H9 (cell line): ENCODE measurements at regions not wholly inside any gene's neighbourhood (a gene's known extent, or its start where the extent isn't known, plus 50 kb on each side); places are given as distances from the start of the nearest gene placed in this dataset.

Experiments used
- DNase-seq: peaks from one replicate; pipeline ENCODE4 v3.0.0-alpha.2; 2017
- H2AFZ ChIP-seq: one replicate; pipeline ENCODE4 v1.6.1; 2013; ENCODE audit warnings: mild to moderate bottlenecking, low read length, control low read depth, moderate library complexity
- H2AK5ac ChIP-seq: 2 replicates; pipeline ENCODE4 v1.6.1; 2013; ENCODE audit warnings: low read length, control low read depth, mixed read lengths; ENCODE audit not compliant: insufficient read length
- H2BK120ac ChIP-seq: one replicate; pipeline ENCODE4 v1.6.1; 2013; ENCODE audit warnings: low read depth, mild to moderate bottlenecking, low read length, control low read depth, inconsistent platforms; ENCODE audit not compliant: poor library complexity, severe bottlenecking
- H2BK12ac ChIP-seq: 2 replicates; pipeline ENCODE4 v1.6.1; 2013; ENCODE audit warnings: low read length, control low read depth, mixed read lengths, low read depth; ENCODE audit not compliant: insufficient read length
- H2BK15ac ChIP-seq: 2 replicates; pipeline ENCODE4 v1.6.1; 2013; ENCODE audit warnings: low read depth, low read length, control low read depth
- H2BK20ac ChIP-seq: one replicate; pipeline ENCODE4 v1.6.1; 2013; ENCODE audit warnings: low read depth, mild to moderate bottlenecking, low read length, control low read depth, inconsistent platforms; ENCODE audit not compliant: poor library complexity, severe bottlenecking
- H2BK5ac ChIP-seq: 2 replicates; pipeline ENCODE4 v1.6.1; 2013; ENCODE audit warnings: low read length, control low read depth, mixed read lengths; ENCODE audit not compliant: insufficient read length
- H3K14ac ChIP-seq: 2 replicates; pipeline ENCODE4 v1.6.1; 2013; ENCODE audit warnings: low read length, control low read depth; ENCODE audit not compliant: insufficient read depth
- H3K18ac ChIP-seq: 2 replicates; pipeline ENCODE4 v1.6.1; 2013; ENCODE audit warnings: low read depth, mild to moderate bottlenecking, mixed read lengths, low read length, control low read depth; ENCODE audit not compliant: insufficient read length
- H3K23ac ChIP-seq: 2 replicates; pipeline ENCODE4 v1.6.1; 2013; ENCODE audit warnings: low read length, control low read depth, mixed read lengths, low read depth; ENCODE audit not compliant: insufficient read length
- H3K23me2 ChIP-seq: 2 replicates; pipeline ENCODE4 v1.6.1; 2013; ENCODE audit warnings: low read depth, mild to moderate bottlenecking, mixed read lengths, low read length, control low read depth; ENCODE audit not compliant: insufficient read length, poor library complexity, severe bottlenecking
- H3K27ac ChIP-seq: 2 replicates; pipeline ENCODE4 v1.5.1; 2013; ENCODE audit warnings: low read length, control low read depth, mixed read lengths, low read depth; ENCODE audit not compliant: insufficient read length
- H3K27me3 ChIP-seq: 2 replicates; pipeline ENCODE4 v1.6.1; 2013; ENCODE audit warnings: low read length, control low read depth, inconsistent platforms; ENCODE audit not compliant: insufficient read depth
- H3K4ac ChIP-seq: 2 replicates; pipeline ENCODE4 v1.6.1; 2013; ENCODE audit warnings: low read depth, mild to moderate bottlenecking, control low read depth, inconsistent platforms, low read length, moderate library complexity
- H3K4me1 ChIP-seq: 2 replicates; pipeline ENCODE4 v1.6.1; 2013; ENCODE audit warnings: low read length, control low read depth, inconsistent platforms; ENCODE audit not compliant: insufficient read depth
- H3K4me2 ChIP-seq: 2 replicates; pipeline ENCODE4 v1.6.1; 2013; ENCODE audit warnings: low read length, control low read depth, mixed read lengths; ENCODE audit not compliant: insufficient read length, insufficient read depth
- H3K56ac ChIP-seq: 2 replicates; pipeline ENCODE4 v1.6.1; 2013; ENCODE audit warnings: low read depth, mild to moderate bottlenecking, mixed read lengths, low read length, control low read depth; ENCODE audit not compliant: insufficient read length
- H3K79me1 ChIP-seq: 2 replicates; pipeline ENCODE4 v1.6.1; 2013; ENCODE audit warnings: low read depth, mild to moderate bottlenecking, moderate library complexity, low read length, control low read depth, inconsistent platforms; ENCODE audit not compliant: insufficient read depth, poor library complexity, severe bottlenecking
- H3K79me2 ChIP-seq: 2 replicates; pipeline ENCODE4 v1.6.1; 2013; ENCODE audit warnings: low read length, control low read depth, inconsistent platforms; ENCODE audit not compliant: insufficient read depth
- H3K9ac ChIP-seq: 2 replicates; pipeline ENCODE4 v1.6.1; 2013; ENCODE audit warnings: low read length, control low read depth, mixed read lengths; ENCODE audit not compliant: insufficient read length; ENCODE audit errors: extremely low read depth
- H3K9me3 ChIP-seq: one replicate; pipeline ENCODE4 v1.6.1; 2013; ENCODE audit warnings: low read depth, low read length, inconsistent platforms; ENCODE audit not compliant: control insufficient read depth
- H3T11ph ChIP-seq: one replicate; pipeline ENCODE4 v1.6.1; 2013; ENCODE audit warnings: mild to moderate bottlenecking, low read length, control low read depth, inconsistent platforms
- H4K20me1 ChIP-seq: one replicate; pipeline ENCODE4 v1.6.1; 2013; ENCODE audit not compliant: control insufficient read depth, insufficient read length, insufficient read depth
- H4K5ac ChIP-seq: 2 replicates; pipeline ENCODE4 v1.6.1; 2013; ENCODE audit warnings: low read depth, mild to moderate bottlenecking, mixed read lengths, low read length, control low read depth; ENCODE audit not compliant: insufficient read length
- H4K8ac ChIP-seq: replicated peaks from 2 replicates; pipeline ENCODE4 v1.6.1; 2013; ENCODE audit warnings: low read length, control low read depth, mixed read lengths, low read depth; ENCODE audit not compliant: insufficient read length
- H4K91ac ChIP-seq: 2 replicates; pipeline ENCODE4 v1.6.1; 2013; ENCODE audit warnings: low read depth, mild to moderate bottlenecking, moderate library complexity, mixed read lengths, low read length, control low read depth; ENCODE audit not compliant: insufficient read length
- H3K27ac Mint-ChIP-seq, 3 experiments: 2 replicates in 2 of 3; 3 replicates in 1 of 3; pipeline ENCODE4 v1.8.0; 2020 to 2021; ENCODE audit warnings: mixed read lengths in 3 of 3, mild to moderate bottlenecking in 1 of 3, moderate library complexity in 1 of 3
- H3K27me3 Mint-ChIP-seq: 2 replicates; pipeline ENCODE4 v1.8.0; 2021; ENCODE audit warnings: low read depth, mild to moderate bottlenecking, moderate library complexity, mixed read lengths
- H3K36me3 Mint-ChIP-seq, 3 experiments: 2 replicates in 2 of 3; 3 replicates in 1 of 3; pipeline ENCODE4 v1.8.0; 2020 to 2021; ENCODE audit warnings: low read depth in 3 of 3, mixed read lengths in 3 of 3; ENCODE audit not compliant: insufficient read depth in 1 of 3
- H3K4me1 Mint-ChIP-seq, 2 experiments: 2 replicates each; pipeline ENCODE4 v1.8.0; 2020; ENCODE audit warnings: mixed read lengths in 2 of 2
- H3K4me3 Mint-ChIP-seq, 2 experiments: 2 replicates in 1 of 2; 3 replicates in 1 of 2; pipeline ENCODE4 v1.8.0; 2020 to 2021; ENCODE audit warnings: mild to moderate bottlenecking in 2 of 2, mixed read lengths in 2 of 2, moderate library complexity in 1 of 2
- H3K9me3 Mint-ChIP-seq, 2 experiments: 2 replicates in 1 of 2; 3 replicates in 1 of 2; pipeline ENCODE4 v1.8.0; 2020; ENCODE audit warnings: mild to moderate bottlenecking in 2 of 2, mixed read lengths in 2 of 2, moderate library complexity in 1 of 2
- TF ChIP-seq, protein P1 (sequence below): fragments of 200-600 bp; sonication (generic); conservative IDR thresholded peaks from 3 replicates; pipeline ENCODE4 v1.8.0; 2021; ENCODE audit warnings: antibody characterized with exemption, mild to moderate bottlenecking

DNA sequence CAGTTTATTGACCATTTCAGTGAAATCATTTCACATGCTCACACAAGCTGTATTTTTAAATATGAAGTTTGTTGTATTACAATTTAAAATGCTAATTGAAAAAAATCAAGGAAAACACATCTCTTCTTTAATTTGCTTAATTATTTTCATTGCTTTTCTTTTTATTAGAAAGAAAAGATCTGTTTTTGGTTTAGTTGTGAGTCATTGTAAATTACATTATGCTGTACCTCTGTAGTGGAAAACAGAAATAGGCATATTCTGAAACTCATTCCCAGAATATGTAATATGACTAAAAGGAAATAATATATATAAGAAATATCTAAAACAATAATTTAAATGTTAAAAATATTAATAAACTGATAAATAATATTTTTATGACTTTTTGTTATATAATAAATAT lies 161.9 kb downstream of the HGF start:
- no peak overlapping the region for H3K27ac Mint-ChIP-seq
- H3K4me3 Mint-ChIP-seq: no peak overlapping the region
- Histone ChIP-seq H3K79me2 (no peaks in the 10 kb centered on the region), H4K91ac (no peak overlapping the region), H3K9ac (no peak overlapping the region), H2AK5ac (no peak overlapping the region), H2BK5ac (no peak overlapping the region), H3K27ac (no peak overlapping the region), H3K56ac (no peak overlapping the region), H3K14ac (no peak overlapping the region), H3K79me1 (no peaks in the 10 kb centered on the region), H3K4me2 (no peak overlapping the region), H2AFZ (no peak overlapping the region), H3K23me2 (no peaks in the 10 kb centered on the region), H4K5ac (no peak overlapping the region), H2BK20ac (no peak overlapping the region), H2BK120ac (no peak overlapping the region), H3K23ac (no peak overlapping the region), H4K20me1 (no peaks in the 10 kb centered on the region), H4K8ac (no peak overlapping the region), H3K27me3 (no peaks in the 10 kb centered on the region), H2BK12ac (no peak overlapping the region), H3K4ac (no peak overlapping the region), H3K4me1 (no peaks in the 10 kb centered on the region), H3T11ph (no peak overlapping the region), H2BK15ac (no peak overlapping the region), H3K9me3 (no peaks in the 10 kb centered on the region), H3K18ac (no peak overlapping the region)
- TF ChIP-seq, protein P1, sequence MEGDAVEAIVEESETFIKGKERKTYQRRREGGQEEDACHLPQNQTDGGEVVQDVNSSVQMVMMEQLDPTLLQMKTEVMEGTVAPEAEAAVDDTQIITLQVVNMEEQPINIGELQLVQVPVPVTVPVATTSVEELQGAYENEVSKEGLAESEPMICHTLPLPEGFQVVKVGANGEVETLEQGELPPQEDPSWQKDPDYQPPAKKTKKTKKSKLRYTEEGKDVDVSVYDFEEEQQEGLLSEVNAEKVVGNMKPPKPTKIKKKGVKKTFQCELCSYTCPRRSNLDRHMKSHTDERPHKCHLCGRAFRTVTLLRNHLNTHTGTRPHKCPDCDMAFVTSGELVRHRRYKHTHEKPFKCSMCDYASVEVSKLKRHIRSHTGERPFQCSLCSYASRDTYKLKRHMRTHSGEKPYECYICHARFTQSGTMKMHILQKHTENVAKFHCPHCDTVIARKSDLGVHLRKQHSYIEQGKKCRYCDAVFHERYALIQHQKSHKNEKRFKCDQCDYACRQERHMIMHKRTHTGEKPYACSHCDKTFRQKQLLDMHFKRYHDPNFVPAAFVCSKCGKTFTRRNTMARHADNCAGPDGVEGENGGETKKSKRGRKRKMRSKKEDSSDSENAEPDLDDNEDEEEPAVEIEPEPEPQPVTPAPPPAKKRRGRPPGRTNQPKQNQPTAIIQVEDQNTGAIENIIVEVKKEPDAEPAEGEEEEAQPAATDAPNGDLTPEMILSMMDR: no peak
- H3K4me1 Mint-ChIP-seq: no peaks in the 10 kb centered on the region
- no peak for DNase-seq
- no peaks in the 10 kb centered on the region for H3K36me3 Mint-ChIP-seq
- H3K9me3 Mint-ChIP-seq: no peaks in the 10 kb centered on the region
- no peaks in the 10 kb centered on the region for H3K27me3 Mint-ChIP-seq
